HepG2 (cell line): ENCODE measurements at regions not wholly inside any gene's neighbourhood (a gene's known extent, or its start where the extent isn't known, plus 50 kb on each side); places are given as distances from the start of the nearest gene placed in this dataset.

Source experiments
- ATAC-seq: fragments of 200-7000 bp; cut with Tn5 transposase; 3 replicates; pipeline ENCODE4 v1.9.1; 2020; ENCODE audit warnings: mild to moderate bottlenecking, moderate library complexity
- BruUV-seq: library from RNA; stranded (reverse); fragments of 400-500 nt; replicated peaks from 2 replicates; lab custom pipeline; 2021; lab: Mats Ljungman, UMichigan
- CTCF ChIA-PET: fragments of 300-600 bp; formaldehyde crosslinking; extraction: SDS; loops from one replicate; lab custom pipeline; 2021; ENCODE audit warnings: low total read pairs, inconsistent platforms, low intra/inter-chr PET ratio; lab: Yijun Ruan, JAX
- POLR2A ChIA-PET: fragments of 350-600 bp; sonication (Branson Sonifier 250); formaldehyde crosslinking; loops from one replicate; lab custom pipeline; 2020; ENCODE audit warnings: antibody characterized with exemption, inconsistent platforms; lab: Yijun Ruan, JAX
- DNase-seq: peaks from one replicate; pipeline ENCODE4 v3.0.0-alpha.2; 2015; ENCODE audit warnings: low spot score
- FAIRE-seq: peaks from 3 replicates; lab custom pipeline; 2011; peaks lifted over from hg19 to GRCh38; lab: Jason Lieb, UNC
- H2AFZ ChIP-seq: one replicate; pipeline ENCODE4 v1.6.1; 2011; ENCODE audit warnings: low read length, inconsistent platforms
- H3K27ac ChIP-seq: fragments of 300-600 bp; 3 replicates; pipeline ENCODE4 v1.8.0; 2011; ENCODE audit warnings: mixed run types, mild to moderate bottlenecking, mixed read lengths, low read length, inconsistent platforms; ENCODE audit not compliant: insufficient read depth; ENCODE audit errors: extremely low read length
- H3K27me3 ChIP-seq, 2 experiments: fragments of 200-600 bp in 1 of 2; 2 replicates in 1 of 2; 3 replicates in 1 of 2; pipeline versions ENCODE4 v1.6.0 to v1.8.0; 2011; ENCODE audit warnings: low read length in 2 of 2, mild to moderate bottlenecking in 2 of 2, moderate library complexity in 2 of 2, inconsistent platforms in 1 of 2; ENCODE audit not compliant: insufficient read depth in 2 of 2, control insufficient read depth in 1 of 2
- H3K36me3 ChIP-seq, 2 experiments: fragments of 200-600 bp in 1 of 2; replicated peaks in 1 of 2; 2 replicates in 1 of 2; 3 replicates in 1 of 2; pipeline versions ENCODE4 v1.5.1 to v1.8.0; 2011; ENCODE audit warnings: low read length in 2 of 2, inconsistent platforms in 1 of 2; ENCODE audit not compliant: insufficient read depth in 2 of 2, control insufficient read depth in 1 of 2
- H3K4me1 ChIP-seq: 2 replicates; pipeline ENCODE4 v1.5.1; 2012; ENCODE audit warnings: low read length, inconsistent platforms; ENCODE audit not compliant: insufficient read depth
- H3K4me2 ChIP-seq: 2 replicates; pipeline ENCODE4 v1.6.0; 2011; ENCODE audit warnings: low read depth, low read length, inconsistent platforms
- H3K4me3 ChIP-seq, 3 experiments: fragments of 200-600 bp in 1 of 3; sonication (generic), shearing (Covaris generic) in 1 of 3; replicated peaks in 1 of 3; 2 replicates each; pipeline ENCODE4 v1.5.1; 2011 to 2016; ENCODE audit warnings: low read length in 3 of 3, inconsistent platforms in 2 of 3, low read depth in 2 of 3, mild to moderate bottlenecking in 2 of 3, control low read depth in 1 of 3, mixed read lengths in 1 of 3; ENCODE audit not compliant: insufficient read depth in 1 of 3
- H3K79me2 ChIP-seq: one replicate; pipeline ENCODE4 v1.6.1; 2011; ENCODE audit warnings: low read length, inconsistent platforms; ENCODE audit not compliant: insufficient read depth
- H3K9ac ChIP-seq: 2 replicates; pipeline ENCODE4 v1.6.0; 2011; ENCODE audit warnings: mild to moderate bottlenecking, low read depth, low read length, inconsistent platforms; ENCODE audit not compliant: insufficient read depth
- H3K9me3 ChIP-seq: 2 replicates; pipeline ENCODE4 v1.5.1; 2012; ENCODE audit warnings: mild to moderate bottlenecking, low read length
- H4K20me1 ChIP-seq: 2 replicates; pipeline ENCODE4 v1.6.0; 2011; ENCODE audit warnings: inconsistent platforms, mild to moderate bottlenecking, low read length, moderate library complexity; ENCODE audit not compliant: insufficient read depth
- CBFB ChIP-seq: sonication (generic); formaldehyde crosslinking; IDR thresholded peaks from 2 replicates; pipeline ENCODE4 v1.4.0; 2020; ENCODE audit warnings: missing genetic modification reagents
- CEBPG ChIP-seq: IDR thresholded peaks from 2 replicates; pipeline ENCODE4 v1.6.1; 2016
- CHD4 ChIP-seq: fragments of 200-600 bp; sonication (generic); IDR thresholded peaks from 2 replicates; pipeline ENCODE4 v1.7.0; 2017; ENCODE audit warnings: mild to moderate bottlenecking, low read length, borderline replicate concordance
- DBP ChIP-seq: sonication (generic); formaldehyde crosslinking; IDR thresholded peaks from 2 replicates; pipeline ENCODE4 v1.4.0; 2020; ENCODE audit warnings: missing genetic modification reagents; ENCODE audit errors: not compliant biosample characterization
- DNMT1 ChIP-seq: sonication (generic); formaldehyde crosslinking; IDR thresholded peaks from 2 replicates; pipeline ENCODE4 v1.5.1; 2020; ENCODE audit warnings: mild to moderate bottlenecking, missing genetic modification reagents
- ERF ChIP-seq: IDR thresholded peaks from 2 replicates; pipeline ENCODE4 v1.6.1; 2018; ENCODE audit warnings: missing biosample characterization, missing genetic modification reagents
- FIP1L1 ChIP-seq: fragments of 200-400 bp; formaldehyde crosslinking; IDR thresholded peaks from 2 replicates; pipeline ENCODE4 v1.6.1; 2018; ENCODE audit warnings: low read depth, mild to moderate bottlenecking, low read length, moderate library complexity, borderline replicate concordance; ENCODE audit not compliant: insufficient read depth
- HOXD1 ChIP-seq: sonication (generic); formaldehyde crosslinking; IDR thresholded peaks from 2 replicates; pipeline ENCODE4 v1.5.0; 2020; ENCODE audit warnings: missing genetic modification reagents
- MIER2 ChIP-seq: IDR thresholded peaks from 2 replicates; pipeline ENCODE4 v1.6.1; 2016; ENCODE audit warnings: missing biosample characterization, missing genetic modification reagents
- RORA ChIP-seq: sonication (generic); formaldehyde crosslinking; IDR thresholded peaks from 2 replicates; pipeline ENCODE4 v1.5.0; 2020; ENCODE audit warnings: mild to moderate bottlenecking, missing genetic modification reagents, moderate library complexity
- SALL2 ChIP-seq: sonication (generic); formaldehyde crosslinking; IDR thresholded peaks from 2 replicates; pipeline ENCODE4 v1.8.1; 2023; ENCODE audit warnings: mild to moderate bottlenecking, missing genetic modification reagents, inconsistent platforms
- SIN3B ChIP-seq: fragments of 150-350 bp; IDR thresholded peaks from 2 replicates; pipeline ENCODE4 v1.6.1; 2014; ENCODE audit warnings: low read length
- UBTF ChIP-seq: sonication (generic); formaldehyde crosslinking; IDR thresholded peaks from 2 replicates; pipeline ENCODE4 v1.4.0; 2020; ENCODE audit warnings: mild to moderate bottlenecking, missing genetic modification reagents
- YEATS4 ChIP-seq: sonication (generic); formaldehyde crosslinking; IDR thresholded peaks from 2 replicates; pipeline ENCODE4 v1.4.0; 2020; ENCODE audit warnings: missing genetic modification reagents, borderline replicate concordance
- ZBTB1 ChIP-seq: sonication (generic); formaldehyde crosslinking; IDR thresholded peaks from 2 replicates; pipeline ENCODE4 v1.4.0; 2020; ENCODE audit warnings: missing genetic modification reagents, borderline replicate concordance
- ZNF12 ChIP-seq: sonication (generic); formaldehyde crosslinking; IDR thresholded peaks from 2 replicates; pipeline ENCODE4 v1.5.0; 2020; ENCODE audit warnings: missing genetic modification reagents
- ZNF207 ChIP-seq: fragments of 450-650 bp; IDR thresholded peaks from 2 replicates; pipeline ENCODE4 v1.6.1; 2016; ENCODE audit warnings: antibody characterized with exemption, borderline replicate concordance
- ZNF230 ChIP-seq: sonication (generic); formaldehyde crosslinking; IDR thresholded peaks from 2 replicates; pipeline ENCODE4 v1.4.0; 2020; ENCODE audit warnings: mild to moderate bottlenecking, missing genetic modification reagents
- ZNF451 ChIP-seq: sonication (generic); formaldehyde crosslinking; IDR thresholded peaks from 2 replicates; pipeline ENCODE4 v1.5.0; 2020; ENCODE audit warnings: mild to moderate bottlenecking, missing genetic modification reagents
- ZNF629 ChIP-seq: sonication (generic); formaldehyde crosslinking; conservative IDR thresholded peaks from 2 replicates; pipeline ENCODE4 v1.5.0; 2020; ENCODE audit warnings: missing genetic modification reagents
- WGBS: methylation state at CpG from one replicate; pipeline ENCODE4 v1.1.6; 2017; ENCODE audit warnings: low lambda C conversion rate; 5-methylcytosine and 5-hydroxymethylcytosine counted together
- in situ Hi-C: cut with HindIII; loops from 2 replicates; pipeline ENCODE4 v1.10.0; 2017; ENCODE audit warnings: low pct_unique_long_range_greater_than_20kb; ENCODE audit not compliant: extremely low pct_ligation_motif_present
- intact Hi-C: fragments of 100-400 bp; cut with micrococcal nuclease; formaldehyde crosslinking; loops from one replicate; pipeline ENCODE4 v1.10.0; 2022; ENCODE audit not compliant: unreplicated experiment

- WGBS, result 6% methylated on average over 2 of the region's 2 CpGs
- no peaks in the 10 kb centered on the region for H4K20me1 ChIP-seq
- FAIRE-seq, result no peak
- no peaks in the 10 kb centered on the region for H3K79me2 ChIP-seq
- in situ Hi-C loops, result no loop called here
- BruUV-seq, result no TSS peak
- H2AFZ ChIP-seq, result no peak overlapping the region
- H3K4me2 ChIP-seq, result no peak overlapping the region
- H3K27me3 ChIP-seq, result no peaks in the 10 kb centered on the region
- intact Hi-C loops, result no loop called here
- TF ChIP-seq ZNF207 (no peak), ERF (CRISPR knock-in tag) (no peak), CHD4 (no peak), MIER2 (CRISPR knock-in tag) (no peak), CBFB (CRISPR knock-in tag) (no peak), ZNF12 (CRISPR knock-in tag) (no peak), SALL2 (CRISPR knock-in tag) (no peak), ZBTB1 (CRISPR knock-in tag) (no peak), YEATS4 (CRISPR knock-in tag) (no peak), SIN3B (no peak), FIP1L1 (no peak), ZNF230 (CRISPR knock-in tag) (no peak), HOXD1 (CRISPR knock-in tag) (no peak), ZNF451 (no peak), ZNF629 (CRISPR knock-in tag) (no peak), RORA (CRISPR knock-in tag) (no peak), DBP (CRISPR knock-in tag) (no peak), DNMT1 (no peak), CEBPG (CRISPR knock-in tag) (no peak), UBTF (no peak)
- ChIA-PET CTCF (no interaction called here), POLR2A (no interaction called here)
- H3K9me3 ChIP-seq, result no peaks in the 10 kb centered on the region
- H3K9ac ChIP-seq, result no peak overlapping the region
- ATAC-seq, result no peak
- no peaks in the 10 kb centered on the region for H3K36me3 ChIP-seq
- no peak for DNase-seq
- H3K4me1 ChIP-seq, result no peaks in the 10 kb centered on the region
- H3K4me3 ChIP-seq, result no peak overlapping the region
- no peak overlapping the region for H3K27ac ChIP-seq
Measured at GRCh38 chr1:88357729-88358128, 326.3 kb upstream of the PKN2 start.
